Colonic mucosa (tissue), 4 donors: ENCODE measurements at regions not wholly inside any gene's neighbourhood (a gene's known extent, or its start where the extent isn't known, plus 50 kb on each side); places are given as distances from the start of the nearest gene placed in this dataset.

ENCODE experiments used
- DNase-seq: peaks from one replicate; pipeline ENCODE4 v3.0.0-alpha.2; 2020
- H3K27ac ChIP-seq: fragments of 200-600 bp; one replicate; pipeline ENCODE4 v1.8.0; 2021
- H3K27me3 ChIP-seq: fragments of 200-600 bp; one replicate; pipeline ENCODE4 v1.8.0; 2021
- H3K36me3 ChIP-seq: fragments of 200-600 bp; one replicate; pipeline ENCODE4 v1.8.0; 2021
- H3K4me1 ChIP-seq: fragments of 200-600 bp; one replicate; pipeline ENCODE4 v1.8.0; 2021; ENCODE audit warnings: mild to moderate bottlenecking
- H3K4me3 ChIP-seq: fragments of 200-600 bp; one replicate; pipeline ENCODE4 v1.8.0; 2021
- H3K9ac ChIP-seq, 2 donors: one replicate each; pipeline ENCODE4 v1.7.0; 2013; ENCODE audit warnings: control low read depth in 2 of 2, low read depth in 2 of 2, low read length in 2 of 2
- H3K9me3 ChIP-seq: fragments of 200-600 bp; one replicate; pipeline ENCODE4 v1.8.0; 2021
- intact Hi-C: fragments of 100-400 bp; cut with DNase I; formaldehyde crosslinking; loops from one replicate; pipeline ENCODE4 v1.14.1; 2022
- TF ChIP-seq, protein P1 (sequence below): fragments of 200-600 bp; IDR thresholded peaks from one replicate; pipeline ENCODE4 v1.8.0; 2022; ENCODE audit warnings: antibody characterized with exemption, mild to moderate bottlenecking
- donor health status: healthy.
- donor health status: DM: no; HTN: no; CAD: no.
- donor health status: DM: no; HTN: no; CAD: no.

DNA sequence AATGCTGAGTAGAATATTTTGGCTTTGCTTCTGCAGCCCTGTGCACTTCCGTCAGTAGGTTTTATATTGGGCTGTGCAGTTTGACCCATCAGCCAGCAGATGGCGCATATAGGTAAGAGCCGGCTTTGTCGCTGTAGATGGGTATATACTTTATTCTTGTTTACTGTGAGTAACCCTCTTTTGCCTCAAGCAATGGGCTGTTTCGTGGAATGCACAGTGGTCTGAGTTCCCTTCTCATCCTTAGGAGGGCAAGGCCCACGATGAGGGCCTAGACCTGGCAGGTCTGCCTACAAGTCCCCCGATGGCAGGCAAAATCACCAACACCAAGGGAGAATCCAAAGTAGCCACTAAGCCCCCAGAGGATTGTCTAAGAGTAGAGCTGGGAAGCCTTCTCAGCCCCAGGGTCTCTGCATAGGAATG is 1002.9 kb upstream of the KCND2 start:
- no peaks in the 10 kb centered on the region for H3K36me3 ChIP-seq
- no peaks in the 10 kb centered on the region for H3K27me3 ChIP-seq
- peak; percentile 33 for DNase-seq
- no peak overlapping the region for H3K9ac ChIP-seq
- intact Hi-C loops = loop anchor here (10.0 kb wide), 1 partner anchor 1285 kb away; no protein-coding TSS in a partner anchor
- H3K4me3 ChIP-seq = no peak overlapping the region
- no peaks in the 10 kb centered on the region for H3K4me1 ChIP-seq
- H3K27ac ChIP-seq = no peak overlapping the region
- H3K9me3 ChIP-seq = no peaks in the 10 kb centered on the region
- TF ChIP-seq, protein P1, sequence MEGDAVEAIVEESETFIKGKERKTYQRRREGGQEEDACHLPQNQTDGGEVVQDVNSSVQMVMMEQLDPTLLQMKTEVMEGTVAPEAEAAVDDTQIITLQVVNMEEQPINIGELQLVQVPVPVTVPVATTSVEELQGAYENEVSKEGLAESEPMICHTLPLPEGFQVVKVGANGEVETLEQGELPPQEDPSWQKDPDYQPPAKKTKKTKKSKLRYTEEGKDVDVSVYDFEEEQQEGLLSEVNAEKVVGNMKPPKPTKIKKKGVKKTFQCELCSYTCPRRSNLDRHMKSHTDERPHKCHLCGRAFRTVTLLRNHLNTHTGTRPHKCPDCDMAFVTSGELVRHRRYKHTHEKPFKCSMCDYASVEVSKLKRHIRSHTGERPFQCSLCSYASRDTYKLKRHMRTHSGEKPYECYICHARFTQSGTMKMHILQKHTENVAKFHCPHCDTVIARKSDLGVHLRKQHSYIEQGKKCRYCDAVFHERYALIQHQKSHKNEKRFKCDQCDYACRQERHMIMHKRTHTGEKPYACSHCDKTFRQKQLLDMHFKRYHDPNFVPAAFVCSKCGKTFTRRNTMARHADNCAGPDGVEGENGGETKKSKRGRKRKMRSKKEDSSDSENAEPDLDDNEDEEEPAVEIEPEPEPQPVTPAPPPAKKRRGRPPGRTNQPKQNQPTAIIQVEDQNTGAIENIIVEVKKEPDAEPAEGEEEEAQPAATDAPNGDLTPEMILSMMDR = peak; percentile 63

DNA sequence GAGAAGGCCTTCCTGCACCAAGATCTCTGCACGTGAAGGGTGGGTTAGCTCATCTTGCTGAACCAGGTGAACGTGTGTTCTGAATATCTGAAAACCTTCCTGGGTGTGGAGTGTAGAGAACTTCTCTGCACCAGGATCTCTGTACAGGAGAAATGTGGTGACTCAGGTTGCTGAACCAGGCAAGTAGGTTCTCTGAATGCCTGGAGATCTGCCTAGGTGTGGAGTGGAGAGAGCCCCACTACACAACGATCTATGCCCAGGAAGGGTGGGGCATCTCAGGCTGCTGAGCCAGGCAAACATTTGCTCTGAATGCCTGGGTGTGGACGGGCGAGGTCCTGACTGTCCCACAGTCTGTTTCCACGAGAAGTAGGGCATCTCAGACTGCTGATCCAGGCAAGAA is 1002.3 kb upstream of the KCND2 start:
- no peak overlapping the region for H3K27ac ChIP-seq
- no peak overlapping the region for H3K4me3 ChIP-seq
- H3K27me3 ChIP-seq = no peaks in the 10 kb centered on the region
- TF ChIP-seq, protein P1 = no peak
- no peaks in the 10 kb centered on the region for H3K36me3 ChIP-seq
- DNase-seq = no peak
- intact Hi-C loops = loop anchor here (10.0 kb wide), 1 partner anchor 1284 kb away; no protein-coding TSS in a partner anchor
- no peaks in the 10 kb centered on the region for H3K4me1 ChIP-seq
- H3K9ac ChIP-seq = no peak overlapping the region
- no peaks in the 10 kb centered on the region for H3K9me3 ChIP-seq

DNA sequence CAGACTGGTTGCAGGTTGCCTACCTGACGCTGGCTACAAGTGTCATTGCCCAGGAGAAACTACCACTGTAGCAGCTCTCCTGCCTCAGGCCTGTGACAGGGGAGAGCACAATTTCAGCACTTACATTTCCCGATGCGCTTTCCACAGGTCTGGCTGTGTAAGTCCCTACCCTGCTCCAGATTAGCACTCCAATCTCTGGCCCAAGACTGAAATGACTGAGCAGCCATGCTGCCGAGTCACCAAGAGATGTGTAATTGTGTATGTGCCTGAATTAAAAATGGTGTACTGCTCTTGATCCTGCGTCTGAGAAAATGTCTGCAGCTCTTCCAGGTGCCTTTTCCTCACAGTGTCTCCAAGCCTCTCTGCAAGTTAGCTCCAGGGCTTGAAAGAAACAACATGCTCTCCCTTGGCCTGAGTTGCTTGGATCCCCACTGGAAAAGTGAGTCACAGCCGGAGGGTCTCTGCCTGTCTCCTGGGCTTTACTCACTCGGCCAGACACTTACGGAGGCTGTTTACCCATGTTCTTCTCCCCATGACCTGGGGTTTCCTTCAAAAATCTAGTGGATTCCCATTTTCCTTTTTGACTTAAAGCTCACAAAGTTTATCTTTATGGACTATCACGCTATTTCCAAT is 1001.7 kb upstream of the KCND2 start:
- TF ChIP-seq, protein P1 = no peak
- no peaks in the 10 kb centered on the region for H3K36me3 ChIP-seq
- H3K27ac ChIP-seq = no peak overlapping the region
- no peaks in the 10 kb centered on the region for H3K27me3 ChIP-seq
- intact Hi-C loops = loop anchor here (10.0 kb wide), 1 partner anchor 1284 kb away; no protein-coding TSS in a partner anchor
- DNase-seq = no peak
- no peak overlapping the region for H3K9ac ChIP-seq
- H3K4me3 ChIP-seq = no peak overlapping the region
- H3K4me1 ChIP-seq = no peaks in the 10 kb centered on the region
- no peaks in the 10 kb centered on the region for H3K9me3 ChIP-seq

DNA sequence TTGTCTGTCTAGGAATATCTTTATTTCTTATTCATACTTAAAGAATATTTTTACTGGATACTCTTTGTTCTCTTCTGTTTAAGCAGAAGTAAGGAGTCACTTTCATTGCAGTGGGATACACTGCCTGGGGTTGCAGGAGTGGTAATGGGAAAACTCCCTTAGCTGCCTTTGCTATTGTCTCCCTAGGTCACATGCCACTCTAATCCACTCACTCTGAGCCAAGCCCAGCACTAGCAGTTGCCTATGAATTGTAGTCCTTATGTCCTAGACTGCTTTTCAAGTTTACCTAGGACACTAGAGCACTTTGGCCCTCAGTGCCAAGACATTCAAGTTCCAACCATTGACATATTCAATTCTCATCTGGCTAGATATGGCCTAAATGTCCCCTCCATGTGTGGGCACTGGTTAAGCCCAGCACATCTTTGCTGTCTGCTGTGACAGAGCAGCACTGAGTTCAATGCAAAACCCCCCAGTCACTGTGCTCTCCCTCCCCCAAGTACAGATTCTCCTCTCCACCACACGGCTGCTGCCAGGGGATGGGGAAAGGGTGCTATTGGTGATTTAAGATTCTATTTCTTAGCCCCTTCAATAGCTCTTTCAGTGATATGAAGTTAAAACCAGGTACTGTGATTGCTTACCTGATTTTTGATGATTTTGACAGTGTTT is 991.7 kb upstream of the KCND2 start:
- intact Hi-C loops = no loop called here
- no peak for DNase-seq
- TF ChIP-seq, protein P1 = no peak
- Histone ChIP-seq H3K9me3 (no peaks in the 10 kb centered on the region), H3K4me3 (no peak overlapping the region), H3K4me1 (no peaks in the 10 kb centered on the region), H3K27me3 (no peaks in the 10 kb centered on the region), H3K36me3 (no peaks in the 10 kb centered on the region), H3K27ac (no peak overlapping the region), H3K9ac (no peak overlapping the region)

DNA sequence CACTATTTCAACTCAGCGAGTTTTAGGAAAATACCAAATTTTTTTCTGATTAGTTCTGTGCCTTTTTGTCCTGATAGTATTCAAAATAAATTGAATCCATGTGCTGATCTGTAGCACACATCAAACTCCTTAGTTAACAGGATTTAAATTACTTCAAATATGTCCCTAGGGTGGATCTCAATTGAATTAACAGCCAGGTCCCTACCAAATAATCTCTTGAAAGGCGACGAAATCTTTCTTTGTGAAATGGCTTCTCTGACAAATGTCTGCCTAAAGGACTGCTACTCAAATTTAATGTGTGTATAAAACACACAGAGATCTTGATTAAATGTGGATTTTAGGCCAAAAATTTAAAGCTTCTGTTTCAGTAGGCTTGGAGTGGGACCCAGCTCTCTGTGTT is 989.6 kb upstream of the KCND2 start:
- TF ChIP-seq, protein P1 = no peak
- no peaks in the 10 kb centered on the region for H3K4me1 ChIP-seq
- DNase-seq = no peak
- no peak overlapping the region for H3K9ac ChIP-seq
- H3K9me3 ChIP-seq = no peaks in the 10 kb centered on the region
- no peak overlapping the region for H3K4me3 ChIP-seq
- H3K27me3 ChIP-seq = no peaks in the 10 kb centered on the region
- no peak overlapping the region for H3K27ac ChIP-seq
- intact Hi-C loops = no loop called here
- no peaks in the 10 kb centered on the region for H3K36me3 ChIP-seq
